Activated gamma-delta T cell (primary cell): ENCODE measurements at regions not wholly inside any gene's neighbourhood (a gene's known extent, or its start where the extent isn't known, plus 50 kb on each side); places are given as distances from the start of the nearest gene placed in this dataset.

ENCODE experiments used
- DNase-seq: peaks from one replicate; lab custom pipeline; 2025; lab: John Stamatoyannopoulos, UW

GRCh38 chr2:160955578-160955977, 204.7 kb upstream of the TANK start:
- DNase-seq, result no peak

GRCh38 chr2:160956243-160956802, 203.9 kb upstream of the TANK start:
- no peak for DNase-seq

DNA sequence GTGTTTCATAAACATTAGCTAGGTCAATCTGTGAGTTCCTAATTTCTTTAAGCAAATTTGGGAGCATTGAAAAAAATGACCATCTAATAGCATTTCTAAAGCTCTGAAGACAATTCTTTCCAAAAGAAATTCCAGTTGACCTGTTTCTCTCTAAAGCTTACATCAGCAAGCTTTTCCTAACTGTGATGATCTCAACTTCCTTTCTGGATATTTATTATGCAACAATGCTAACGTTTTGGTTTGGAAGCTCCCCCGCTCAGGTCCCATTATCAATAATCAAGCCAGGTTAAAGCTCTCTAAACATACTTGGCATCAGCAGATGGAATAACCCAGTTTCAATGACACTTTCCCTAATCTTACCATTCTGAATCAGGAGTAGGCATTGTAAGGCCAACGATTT, 196.3 kb upstream of the TANK start:
- DNase-seq, result no peak

GRCh38 chr2:160967523-160967922, 192.7 kb upstream of the TANK start:
- DNase-seq, result no peak

DNA sequence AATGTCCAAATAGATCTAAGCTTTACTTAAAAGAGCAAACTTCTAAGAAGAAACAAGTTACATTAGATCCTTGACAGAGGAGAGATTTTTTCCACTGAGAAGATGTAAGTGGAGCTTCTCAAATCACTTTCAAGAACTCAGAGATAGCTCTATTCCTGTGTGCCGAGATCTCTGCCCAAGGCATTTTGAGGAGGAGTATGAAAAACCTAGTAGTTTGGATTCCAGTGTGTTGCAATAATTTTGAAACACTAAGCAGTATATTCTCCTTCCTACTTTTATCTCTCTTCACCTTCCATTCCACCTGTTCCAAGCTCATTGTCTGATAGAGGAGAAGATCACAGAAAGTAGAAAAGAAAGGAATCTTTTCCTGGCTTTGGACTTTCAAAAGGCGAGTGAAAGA, 192.0 kb upstream of the TANK start:
- DNase-seq, result no peak

DNA sequence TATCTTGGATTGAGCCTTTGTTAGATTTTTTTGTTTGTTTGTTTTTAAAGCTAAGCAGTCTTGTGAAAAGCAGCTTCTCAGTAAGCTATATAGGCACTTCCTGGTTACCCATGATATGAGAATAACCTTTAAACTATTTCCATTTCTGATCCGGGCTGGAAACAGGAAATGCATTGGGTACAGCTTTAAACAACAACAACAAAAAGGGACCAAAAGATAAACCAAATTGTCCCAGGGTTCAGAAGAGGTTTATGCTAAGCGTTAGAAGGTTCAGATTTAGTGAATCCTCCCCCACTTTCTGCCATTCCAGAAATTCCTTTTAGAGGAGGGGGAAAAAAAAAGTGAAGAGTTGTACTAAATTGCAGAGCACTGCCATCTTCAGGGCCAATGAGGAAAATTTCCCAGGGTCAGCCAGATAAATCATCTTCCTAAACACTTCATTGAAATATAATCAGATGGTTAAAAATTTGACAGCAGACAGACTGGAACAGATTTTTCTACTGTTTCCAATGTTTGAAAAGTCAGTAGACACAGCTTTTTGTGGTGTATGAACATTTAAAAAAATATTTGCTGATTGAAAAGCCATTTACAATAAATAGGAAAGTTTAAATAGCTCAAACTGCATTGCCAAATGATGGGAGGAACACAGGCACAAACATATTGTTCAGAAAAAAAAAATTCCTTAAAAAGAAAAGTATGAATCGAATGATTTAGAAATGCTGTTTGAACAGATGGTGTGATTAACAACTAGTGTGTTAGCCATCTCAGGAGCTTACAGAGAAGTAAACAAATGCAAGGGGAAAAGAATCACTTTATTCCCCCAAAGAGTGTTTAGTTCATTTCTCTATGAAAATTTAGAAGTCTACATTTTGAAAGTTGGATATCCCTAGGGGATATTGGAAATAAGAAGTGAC, 189.9 kb upstream of the TANK start:
- DNase-seq, result no peak

- no peak for DNase-seq
These were observed 186.2 kb upstream of the TANK start for GRCh38 chr2:160973991-160974390.

- no peak for DNase-seq
These were observed 185.4 kb upstream of the TANK start for GRCh38 chr2:160974803-160975202.

- DNase-seq, result no peak
These were observed 183.4 kb upstream of the TANK start for GRCh38 chr2:160976797-160977196.

DNA sequence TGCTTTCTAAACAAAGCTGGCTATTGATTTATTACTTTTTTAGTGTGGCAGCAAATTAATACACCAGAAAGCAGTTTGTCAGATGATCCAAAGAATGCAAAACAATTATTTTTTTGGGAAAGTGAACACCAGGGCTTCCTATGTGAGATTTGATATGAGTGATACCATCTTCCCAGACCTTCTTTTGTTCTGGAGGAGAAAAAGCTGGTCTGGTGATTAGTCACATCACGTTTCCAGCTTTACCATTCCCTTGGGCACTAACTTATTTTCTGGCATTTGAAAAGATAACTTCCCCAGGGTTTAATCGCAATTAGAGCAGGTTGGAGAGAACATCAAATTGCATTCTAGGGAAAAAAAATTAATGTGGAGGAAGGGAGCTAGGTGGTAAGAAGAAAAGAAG, 182.9 kb upstream of the TANK start:
- DNase-seq, result no peak

GRCh38 chr2:160977854-160978253, 182.4 kb upstream of the TANK start:
- DNase-seq, result no peak

DNA sequence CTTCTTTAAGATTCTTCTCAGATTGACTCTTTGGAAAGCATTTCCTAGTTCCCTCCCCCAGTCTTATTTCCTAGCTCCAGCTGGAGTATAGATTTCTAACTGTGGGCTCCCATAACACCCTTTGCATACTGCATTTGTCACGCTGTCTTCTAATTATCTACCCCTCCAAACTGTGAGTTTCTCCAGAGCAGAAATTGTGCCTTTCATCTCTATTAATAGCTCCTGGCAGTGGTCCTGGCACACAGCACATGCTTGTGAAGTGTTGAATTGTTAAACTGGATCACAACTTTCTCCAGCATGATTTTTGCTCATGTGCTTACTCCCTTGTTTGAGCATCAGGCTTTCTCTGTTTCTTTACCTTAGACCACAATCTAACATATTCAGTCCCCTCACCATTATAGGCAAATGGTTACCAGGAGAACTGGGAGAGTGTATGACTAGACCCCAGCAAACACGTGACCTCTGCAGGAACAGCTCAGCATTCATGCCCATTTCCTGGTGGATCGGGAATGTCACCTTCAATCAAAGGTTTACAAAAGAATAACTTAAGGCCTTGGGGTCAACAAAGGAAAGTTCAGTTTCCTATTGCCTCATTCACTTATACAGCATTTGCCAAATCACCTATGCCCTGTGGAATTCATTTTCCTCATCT, 175.7 kb upstream of the TANK start:
- no peak for DNase-seq

DNA sequence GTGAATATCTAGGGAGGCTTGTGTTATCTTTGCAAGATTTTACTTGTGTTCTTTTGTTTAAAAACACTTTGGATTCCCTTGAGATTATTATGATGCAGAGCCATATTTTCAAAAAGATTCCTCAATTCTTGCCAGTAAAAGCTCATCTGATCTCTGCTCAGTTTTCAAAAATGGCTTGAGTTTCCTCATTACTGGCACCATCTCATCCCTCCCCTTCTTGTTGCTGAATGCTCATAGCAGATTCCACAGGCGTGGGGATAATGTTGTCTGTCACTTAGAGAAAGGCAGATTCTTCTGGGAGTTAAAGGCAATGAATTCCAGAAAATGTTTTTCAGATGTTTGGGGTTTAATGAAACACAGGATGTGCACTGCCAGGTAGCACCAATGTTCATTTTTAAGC, 170.4 kb upstream of the TANK start:
- no peak for DNase-seq

- no peak for DNase-seq
These were observed 166.6 kb upstream of the TANK start for GRCh38 chr2:160993654-160994061.

DNA sequence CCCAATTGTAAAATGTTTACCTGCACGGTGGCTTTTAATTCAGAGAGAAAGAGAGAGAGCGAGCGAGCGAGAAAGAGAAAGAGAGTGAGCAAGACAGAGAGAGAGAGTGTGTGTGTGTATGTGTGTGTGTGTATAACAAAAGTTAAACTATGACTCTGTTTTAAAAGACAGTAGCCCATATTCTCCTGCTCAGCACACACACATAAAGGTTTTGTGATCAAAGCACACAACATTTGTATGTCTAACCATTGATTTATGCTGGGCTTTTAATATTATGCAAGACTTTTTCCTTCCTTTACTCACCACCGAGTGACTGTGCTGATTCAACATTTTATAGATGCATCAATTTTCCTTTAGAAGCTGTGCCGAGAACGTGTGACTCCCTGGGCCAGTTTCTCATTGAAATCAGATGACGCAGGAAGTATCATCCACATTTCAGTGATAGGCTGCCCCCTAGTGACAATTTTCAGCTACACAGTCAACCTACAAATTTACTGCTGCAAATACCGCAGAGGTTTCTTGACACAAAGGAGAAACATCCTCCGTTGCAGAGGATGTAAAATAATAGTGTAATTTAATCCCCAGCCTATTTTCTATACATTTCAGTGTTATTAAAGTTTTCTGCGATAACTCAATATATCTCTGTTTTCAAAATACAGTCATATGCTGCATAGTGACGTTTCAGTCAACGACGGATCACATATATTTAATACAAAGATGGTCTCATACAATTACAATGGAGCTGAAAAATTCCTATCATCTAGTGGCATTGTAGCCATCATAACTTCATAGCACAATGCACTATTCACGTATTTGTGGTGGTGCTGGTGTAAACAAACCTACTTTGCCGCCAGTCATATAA, 165.9 kb upstream of the TANK start:
- no peak for DNase-seq

DNA sequence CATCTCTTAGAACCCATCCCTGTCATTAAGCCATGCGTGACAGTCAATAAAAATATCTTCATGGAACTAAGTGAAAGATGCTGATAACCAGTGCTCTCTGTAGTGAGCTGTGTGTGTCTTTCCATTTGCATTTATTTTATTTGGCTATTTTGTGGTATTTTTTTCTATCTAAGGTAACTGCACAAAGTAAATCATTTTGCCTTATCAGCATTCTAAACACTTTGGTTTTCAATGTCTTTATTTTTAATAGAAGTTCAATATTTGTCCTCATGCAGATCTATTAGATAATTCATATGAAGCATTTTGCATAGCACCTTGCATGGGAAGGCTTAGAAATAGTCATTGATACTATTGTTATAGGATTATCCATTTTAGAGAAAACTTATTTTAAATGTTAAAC, 163.6 kb upstream of the TANK start:
- DNase-seq, result no peak

DNA sequence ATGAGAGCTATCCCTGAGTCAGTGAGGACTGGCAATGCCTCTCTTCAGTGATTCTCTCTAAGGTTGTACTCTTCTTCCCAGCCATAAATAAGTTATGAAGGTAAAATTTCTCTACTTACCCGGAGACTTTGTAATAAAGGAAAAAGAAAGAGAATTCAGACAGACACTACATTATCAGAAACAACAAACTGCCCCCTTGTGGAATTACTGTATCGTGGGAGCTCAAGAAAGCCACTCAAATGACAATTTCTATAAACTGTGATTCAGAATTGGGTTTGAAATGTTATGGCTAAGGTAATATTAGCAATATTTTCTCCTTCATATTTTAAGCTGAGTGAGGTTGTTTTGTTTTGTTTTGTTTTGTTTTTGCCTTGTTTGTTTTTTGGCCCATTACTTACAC, 155.8 kb upstream of the TANK start:
- DNase-seq, result no peak

- DNase-seq, result no peak
These were observed 155.1 kb upstream of the TANK start for GRCh38 chr2:161005170-161005569.

DNA sequence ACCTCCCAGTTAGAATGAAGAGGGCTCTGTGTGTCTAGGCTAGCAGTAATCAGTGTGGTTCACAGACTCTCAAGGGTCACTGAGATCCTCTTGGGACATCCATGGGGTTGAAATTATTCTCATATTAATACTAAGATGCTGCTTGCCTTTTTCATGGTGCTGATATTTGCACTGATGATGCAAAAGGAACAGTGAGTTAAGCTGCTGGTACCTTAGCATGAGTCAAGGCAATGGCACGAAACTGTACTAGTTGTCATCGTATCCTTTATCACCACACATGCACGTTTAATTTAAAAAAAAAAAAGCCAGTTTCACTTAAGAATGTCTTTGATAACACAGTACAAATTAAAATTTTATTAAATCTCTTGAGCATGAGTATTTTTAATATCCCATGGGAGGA, 151.9 kb upstream of the TANK start:
- no peak for DNase-seq

- no peak for DNase-seq
These were observed 149.7 kb upstream of the TANK start for GRCh38 chr2:161010503-161011015.

DNA sequence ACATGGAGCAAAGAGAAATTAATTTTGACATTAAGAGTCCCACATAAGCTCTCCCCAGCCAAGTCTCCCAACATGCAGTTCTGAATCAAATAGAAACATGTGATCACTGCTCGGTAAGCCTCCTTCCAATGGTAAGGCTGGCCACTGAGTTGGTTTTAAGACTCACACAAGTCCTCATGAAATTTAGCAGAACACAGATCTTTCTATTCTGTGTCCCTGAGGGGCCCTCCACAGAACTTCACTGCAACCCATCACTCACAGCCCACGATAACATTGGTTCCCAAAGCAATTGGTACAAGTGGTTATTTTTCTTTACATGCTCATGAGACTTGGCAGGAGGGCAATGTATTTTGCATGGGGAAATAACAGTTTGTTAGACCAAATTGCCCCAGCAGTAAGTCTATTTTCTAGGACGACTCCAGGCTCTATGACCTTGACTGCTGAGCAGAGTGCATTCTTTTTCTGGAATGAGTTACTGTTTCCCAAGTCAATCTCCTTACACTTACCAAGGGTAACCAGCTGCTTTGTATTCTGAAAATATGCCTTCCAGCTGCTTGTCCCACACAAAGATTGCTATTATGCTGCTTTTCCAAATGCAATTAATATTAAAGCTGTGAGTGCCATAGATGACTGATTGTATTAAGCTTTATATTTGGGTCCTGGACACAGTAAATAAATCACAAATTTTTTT, 142.3 kb upstream of the TANK start:
- no peak for DNase-seq
